GM21825 (cell line): ENCODE measurements at regions not wholly inside any gene's neighbourhood (a gene's known extent, or its start where the extent isn't known, plus 50 kb on each side); places are given as distances from the start of the nearest gene placed in this dataset.

Source experiments
- ATAC-seq: cut with Tn5 transposase; IDR thresholded peaks from one replicate; pipeline ENCODE4 v1.9.1; 2021; ENCODE audit warnings: mild to moderate bottlenecking, moderate library complexity; ENCODE audit not compliant: unreplicated experiment

- no peak for ATAC-seq
These were observed 124.8 kb upstream of the LINC00305 start for GRCh38 chr18:64273724-64274123.

GRCh38 chr18:64271975-64272659, 123.2 kb upstream of the LINC00305 start:
- no peak for ATAC-seq

GRCh38 chr18:64271246-64271645, 122.4 kb upstream of the LINC00305 start:
- no peak for ATAC-seq

GRCh38 chr18:64270608-64271007, 121.7 kb upstream of the LINC00305 start:
- no peak for ATAC-seq

- ATAC-seq: no peak
These were observed 121.2 kb upstream of the LINC00305 start for GRCh38 chr18:64270121-64270520.

GRCh38 chr18:64264171-64264570, 115.3 kb upstream of the LINC00305 start:
- ATAC-seq: no peak

GRCh38 chr18:64260810-64261209, 111.9 kb upstream of the LINC00305 start:
- ATAC-seq: no peak

GRCh38 chr18:64259871-64260270, 111.0 kb upstream of the LINC00305 start:
- ATAC-seq: no peak

GRCh38 chr18:64258111-64258650, 109.3 kb upstream of the LINC00305 start:
- ATAC-seq: no peak

- ATAC-seq: no peak
These were observed 105.7 kb upstream of the LINC00305 start for GRCh38 chr18:64254399-64255093.

GRCh38 chr18:64253873-64254272, 105.0 kb upstream of the LINC00305 start:
- ATAC-seq: no peak

- no peak for ATAC-seq
These were observed 104.3 kb upstream of the LINC00305 start for GRCh38 chr18:64253222-64253621.

- ATAC-seq: no peak
These were observed 99.9 kb upstream of the LINC00305 start for GRCh38 chr18:64248836-64249235.

- ATAC-seq: no peak
These were observed 96.4 kb upstream of the LINC00305 start for GRCh38 chr18:64245126-64245861.

- no peak for ATAC-seq
These were observed 95.7 kb upstream of the LINC00305 start for GRCh38 chr18:64244571-64244970.

- no peak for ATAC-seq
These were observed 91.4 kb upstream of the LINC00305 start for GRCh38 chr18:64240316-64240715.

- ATAC-seq: no peak
These were observed 89.2 kb upstream of the LINC00305 start for GRCh38 chr18:64238076-64238475.

GRCh38 chr18:64234321-64234720, 85.4 kb upstream of the LINC00305 start:
- no peak for ATAC-seq

GRCh38 chr18:64233851-64234250, 85.0 kb upstream of the LINC00305 start:
- no peak for ATAC-seq

- no peak for ATAC-seq
These were observed 72.1 kb upstream of the LINC00305 start for GRCh38 chr18:64220941-64221340.

GRCh38 chr18:64219517-64219916, 70.6 kb upstream of the LINC00305 start:
- ATAC-seq: no peak
